Keratinocyte (primary cell): ENCODE measurements at regions not wholly inside any gene's neighbourhood (a gene's known extent, or its start where the extent isn't known, plus 50 kb on each side); places are given as distances from the start of the nearest gene placed in this dataset.

ENCODE experiments used
- DNase-seq: peaks from one replicate; pipeline ENCODE4 v3.0.0-alpha.2; 2011; ENCODE audit warnings: low read depth, missing footprints, low spot score
- FAIRE-seq: peaks from 2 replicates; lab custom pipeline; 2011; peaks lifted over from hg19 to GRCh38; lab: Jason Lieb, UNC
- H2AFZ ChIP-seq: 2 replicates; pipeline ENCODE4 v1.6.0; 2012; ENCODE audit warnings: low read length, control low read depth, inconsistent platforms; ENCODE audit not compliant: control insufficient read depth
- H3K27ac ChIP-seq: 2 replicates; pipeline ENCODE4 v1.5.1; 2011; ENCODE audit warnings: low read length; ENCODE audit not compliant: control insufficient read depth, insufficient read depth
- H3K27me3 ChIP-seq: 3 replicates; pipeline ENCODE4 v1.6.0; 2011; ENCODE audit warnings: low read length; ENCODE audit not compliant: control insufficient read depth, insufficient read depth; ENCODE audit errors: extremely low read depth
- H3K36me3 ChIP-seq, 2 experiments: 2 replicates in 1 of 2; 3 replicates in 1 of 2; pipeline ENCODE4 v1.5.1; 2011; ENCODE audit warnings: low read length in 2 of 2, mild to moderate bottlenecking in 1 of 2; ENCODE audit not compliant: control insufficient read depth in 2 of 2, insufficient read depth in 2 of 2; ENCODE audit errors: extremely low read depth in 1 of 2
- H3K4me1 ChIP-seq: 3 replicates; pipeline ENCODE4 v1.5.1; 2011; ENCODE audit warnings: low read length; ENCODE audit not compliant: control insufficient read depth, insufficient read depth; ENCODE audit errors: extremely low read depth
- H3K4me2 ChIP-seq: 3 replicates; pipeline ENCODE4 v1.6.0; 2011; ENCODE audit warnings: low read depth, low read length; ENCODE audit not compliant: control insufficient read depth, insufficient read depth; ENCODE audit errors: extremely low read depth
- H3K4me3 ChIP-seq, 3 experiments: fragments of 200-600 bp in 1 of 3; sonication (generic) in 1 of 3; 2 replicates in 2 of 3; 3 replicates in 1 of 3; pipeline ENCODE4 v1.5.1; 2011 to 2016; ENCODE audit warnings: low read length in 3 of 3, mild to moderate bottlenecking in 3 of 3, control low read depth in 2 of 3, inconsistent platforms in 1 of 3, low read depth in 1 of 3, mixed read lengths in 1 of 3, mixed run types in 1 of 3, moderate library complexity in 1 of 3; ENCODE audit not compliant: control insufficient read depth in 2 of 3, insufficient read depth in 2 of 3; ENCODE audit errors: extremely low read depth in 1 of 3
- H3K79me2 ChIP-seq: 2 replicates; pipeline ENCODE4 v1.6.0; 2012; ENCODE audit warnings: low read length; ENCODE audit not compliant: control insufficient read depth, insufficient read depth
- H3K9ac ChIP-seq: 3 replicates; pipeline ENCODE4 v1.6.0; 2011; ENCODE audit warnings: low read length; ENCODE audit not compliant: control insufficient read depth, insufficient read depth; ENCODE audit errors: extremely low read depth
- H3K9me1 ChIP-seq: 3 replicates; pipeline ENCODE4 v1.6.0; 2011; ENCODE audit warnings: low read length; ENCODE audit not compliant: control insufficient read depth, insufficient read depth; ENCODE audit errors: extremely low read depth
- H3K9me3 ChIP-seq: 2 replicates; pipeline ENCODE4 v1.5.1; 2012; ENCODE audit warnings: low read depth, low read length; ENCODE audit not compliant: control insufficient read depth
- H4K20me1 ChIP-seq: 3 replicates; pipeline ENCODE4 v1.6.0; 2011; ENCODE audit warnings: low read length; ENCODE audit not compliant: control insufficient read depth, insufficient read depth; ENCODE audit errors: extremely low read depth
- EZH2 ChIP-seq: IDR thresholded peaks from one replicate; pipeline ENCODE4 v1.6.1; 2012; ENCODE audit warnings: inconsistent platforms, mild to moderate bottlenecking, low read length, moderate library complexity
- dilution Hi-C: fragments of 300-500 bp; cut with MboI; formaldehyde crosslinking; loops from one replicate; pipeline ENCODE4 v1.7.0; 2020; ENCODE audit warnings: low sequenced_read_pairs; ENCODE audit not compliant: extremely low pct_ligation_motif_present
- TF ChIP-seq, protein P1 (sequence below), 3 experiments: IDR thresholded peaks in 1 of 3; conservative IDR thresholded peaks in 1 of 3; optimal IDR thresholded peaks in 1 of 3; 2 replicates in 2 of 3; 3 replicates in 1 of 3; pipeline versions ENCODE3 to v1.5.1; 2011; ENCODE audit warnings: low read length in 3 of 3, mild to moderate bottlenecking in 3 of 3, moderate library complexity in 2 of 3, control low read depth in 1 of 3, inconsistent platforms in 1 of 3; ENCODE audit not compliant: insufficient read depth in 2 of 3; ENCODE audit errors: extremely low read depth in 1 of 3

DNA sequence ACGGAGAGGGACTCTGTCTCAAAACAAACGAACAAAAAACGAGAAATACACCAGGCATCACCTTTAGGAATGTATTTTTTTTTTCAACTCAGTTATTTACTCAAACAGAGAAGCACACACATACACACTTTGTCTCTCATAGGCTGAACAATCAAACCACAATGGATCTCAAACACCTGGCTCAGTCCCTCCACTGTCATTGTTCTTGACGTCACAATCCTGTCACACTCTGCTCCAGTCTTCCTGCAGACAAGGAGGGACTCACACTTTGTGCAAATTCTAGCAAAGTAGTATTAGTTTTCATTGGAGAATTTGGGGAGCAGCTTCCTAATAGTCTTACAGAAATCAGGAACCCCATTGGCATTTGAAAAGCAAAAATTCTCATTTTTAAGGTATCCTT lies 727.8 kb downstream of the BCL11B start:
- no peaks in the 10 kb centered on the region for H3K4me1 ChIP-seq
- H4K20me1 ChIP-seq, result no peaks in the 10 kb centered on the region
- H3K9me1 ChIP-seq, result no peaks in the 10 kb centered on the region
- H2AFZ ChIP-seq, result no peak overlapping the region
- no peak overlapping the region for H3K9ac ChIP-seq
- TF ChIP-seq, protein P1, sequence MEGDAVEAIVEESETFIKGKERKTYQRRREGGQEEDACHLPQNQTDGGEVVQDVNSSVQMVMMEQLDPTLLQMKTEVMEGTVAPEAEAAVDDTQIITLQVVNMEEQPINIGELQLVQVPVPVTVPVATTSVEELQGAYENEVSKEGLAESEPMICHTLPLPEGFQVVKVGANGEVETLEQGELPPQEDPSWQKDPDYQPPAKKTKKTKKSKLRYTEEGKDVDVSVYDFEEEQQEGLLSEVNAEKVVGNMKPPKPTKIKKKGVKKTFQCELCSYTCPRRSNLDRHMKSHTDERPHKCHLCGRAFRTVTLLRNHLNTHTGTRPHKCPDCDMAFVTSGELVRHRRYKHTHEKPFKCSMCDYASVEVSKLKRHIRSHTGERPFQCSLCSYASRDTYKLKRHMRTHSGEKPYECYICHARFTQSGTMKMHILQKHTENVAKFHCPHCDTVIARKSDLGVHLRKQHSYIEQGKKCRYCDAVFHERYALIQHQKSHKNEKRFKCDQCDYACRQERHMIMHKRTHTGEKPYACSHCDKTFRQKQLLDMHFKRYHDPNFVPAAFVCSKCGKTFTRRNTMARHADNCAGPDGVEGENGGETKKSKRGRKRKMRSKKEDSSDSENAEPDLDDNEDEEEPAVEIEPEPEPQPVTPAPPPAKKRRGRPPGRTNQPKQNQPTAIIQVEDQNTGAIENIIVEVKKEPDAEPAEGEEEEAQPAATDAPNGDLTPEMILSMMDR (optimal IDR thresholded peaks at IDR 0.05 in 1 of 3, IDR thresholded peaks at IDR 0.05 in 1 of 3, conservative IDR thresholded peaks at IDR 0.05 in 1 of 3; ENCODE audit: extremely low read depth in 1 of 3, insufficient read depth in 2 of 3, low read length in 3 of 3), result no peak
- no peak for TF ChIP-seq EZH2
- no peaks in the 10 kb centered on the region for H3K9me3 ChIP-seq
- dilution Hi-C loops, result no loop called here
- no peaks in the 10 kb centered on the region for H3K27me3 ChIP-seq
- no peak overlapping the region for H3K4me2 ChIP-seq
- H3K79me2 ChIP-seq, result no peaks in the 10 kb centered on the region
- no peak overlapping the region for H3K4me3 ChIP-seq
- FAIRE-seq (no peak), DNase-seq (no peak)
- no peaks in the 10 kb centered on the region for H3K36me3 ChIP-seq
- no peak overlapping the region for H3K27ac ChIP-seq

- H3K4me2 ChIP-seq, result no peak overlapping the region
- H3K27ac ChIP-seq, result no peak overlapping the region
- dilution Hi-C loops, result no loop called here
- no peaks in the 10 kb centered on the region for H4K20me1 ChIP-seq
- H2AFZ ChIP-seq, result no peak overlapping the region
- no peak for FAIRE-seq
- H3K9me3 ChIP-seq, result no peaks in the 10 kb centered on the region
- H3K4me1 ChIP-seq, result no peaks in the 10 kb centered on the region
- H3K36me3 ChIP-seq, result no peaks in the 10 kb centered on the region
- no peaks in the 10 kb centered on the region for H3K79me2 ChIP-seq
- H3K27me3 ChIP-seq, result no peaks in the 10 kb centered on the region
- no peak for DNase-seq
- TF ChIP-seq, protein P1 (optimal IDR thresholded peaks at IDR 0.05 in 1 of 3, IDR thresholded peaks at IDR 0.05 in 1 of 3, conservative IDR thresholded peaks at IDR 0.05 in 1 of 3; ENCODE audit: extremely low read depth in 1 of 3, insufficient read depth in 2 of 3, low read length in 3 of 3), result no peak
- no peak for TF ChIP-seq EZH2
- no peaks in the 10 kb centered on the region for H3K9me1 ChIP-seq
- H3K9ac ChIP-seq, result no peak overlapping the region
- no peak overlapping the region for H3K4me3 ChIP-seq
These were observed 726.8 kb downstream of the BCL11B start for GRCh38 chr14:98545181-98545580.
